HCT116 (cell line): ENCODE measurements at regions not wholly inside any gene's neighbourhood (a gene's known extent, or its start where the extent isn't known, plus 50 kb on each side); places are given as distances from the start of the nearest gene placed in this dataset.

Source experiments
- ATAC-seq: fragments of 200-7000 bp; cut with Tn5 transposase; 2 replicates; pipeline ENCODE4 v1.9.1; 2020; ENCODE audit warnings: mild to moderate bottlenecking, moderate library complexity
- BruUV-seq: library from RNA; stranded (reverse); fragments of 400-500 nt; replicated peaks from 2 replicates; lab custom pipeline; 2021; lab: Mats Ljungman, UMichigan
- CTCF ChIA-PET: fragments of 300-600 bp; sonication (Branson Sonifier 250); formaldehyde crosslinking; loops from one replicate; lab custom pipeline; 2021; ENCODE audit warnings: antibody characterized with exemption; lab: Charles Lee
- POLR2A ChIA-PET: fragments of 300-600, 350-600 bp; sonication (Branson Sonifier 250); formaldehyde crosslinking; loops from one replicate; lab custom pipeline; 2021; ENCODE audit warnings: antibody characterized with exemption; lab: Charles Lee
- RAD21 ChIA-PET, 2 experiments: fragments of 300-600 bp; sonication (Branson Sonifier 250); formaldehyde crosslinking; loops; one replicate each; lab custom pipeline; 2023; ENCODE audit warnings: low total read pairs in 2 of 2; ENCODE audit not compliant: uncharacterized antibody in 2 of 2, unreplicated experiment in 2 of 2, low non-redundant PET in 1 of 2; lab: Charles Lee
- DNase-seq: peaks from one replicate; pipeline ENCODE4 v3.0.0-alpha.2; 2010; ENCODE audit warnings: low read depth, low spot score
- H2AFZ ChIP-seq: fragments of 200-600 bp; shearing (Covaris generic), sonication (generic); 2 replicates; pipeline ENCODE4 v1.6.1; 2017; ENCODE audit warnings: low read depth, mixed run types, mixed read lengths, antibody characterized with exemption, low read length; ENCODE audit not compliant: poor library complexity, severe bottlenecking
- H3K27ac ChIP-seq: 2 replicates; pipeline ENCODE4 v1.5.1; 2012; ENCODE audit warnings: low read depth, low read length
- H3K27me3 ChIP-seq: fragments of 200-600 bp; sonication (generic); 2 replicates; pipeline ENCODE4 v1.6.1; 2016; ENCODE audit warnings: mixed run types, low read length, mixed read lengths; ENCODE audit not compliant: insufficient read depth
- H3K36me3 ChIP-seq, 2 experiments: fragments of 200-500 bp in 1 of 2; fragments of 200-600 bp in 1 of 2; sonication (Bioruptor generic) in 1 of 2; sonication (generic) in 1 of 2; 2 replicates each; pipeline versions ENCODE4 v1.5.1 to v1.6.1; 2014 to 2016; ENCODE audit warnings: low read length in 2 of 2, inconsistent platforms in 1 of 2, mixed read lengths in 1 of 2, mixed run types in 1 of 2; ENCODE audit not compliant: insufficient read depth in 2 of 2, control insufficient read depth in 1 of 2
- H3K4me1 ChIP-seq, 2 experiments: fragments of 200-600 bp in 1 of 2; sonication (generic) in 1 of 2; 2 replicates each; pipeline versions ENCODE4 v1.5.1 to v1.6.1; 2012 to 2017; ENCODE audit warnings: low read length in 2 of 2, inconsistent platforms in 1 of 2, mild to moderate bottlenecking in 1 of 2, mixed read lengths in 1 of 2, mixed run types in 1 of 2, moderate library complexity in 1 of 2; ENCODE audit not compliant: insufficient read depth in 2 of 2, control insufficient read depth in 1 of 2
- H3K4me2 ChIP-seq: fragments of 200-600 bp; sonication (generic); 2 replicates; pipeline ENCODE4 v1.6.1; 2017; ENCODE audit warnings: mixed run types, low read length, mixed read lengths
- H3K4me3 ChIP-seq, 2 experiments: fragments of 200-600 bp in 1 of 2; sonication (generic) in 1 of 2; replicated peaks in 1 of 2; 2 replicates each; pipeline ENCODE4 v1.5.1; 2011 to 2016; ENCODE audit warnings: low read length in 2 of 2, control low read depth in 1 of 2, low read depth in 1 of 2, mild to moderate bottlenecking in 1 of 2, mixed read lengths in 1 of 2, mixed run types in 1 of 2
- H3K79me2 ChIP-seq: fragments of 200-600 bp; sonication (generic); 2 replicates; pipeline ENCODE4 v1.6.1; 2017; ENCODE audit warnings: mild to moderate bottlenecking, mixed run types, low read length, moderate library complexity, mixed read lengths; ENCODE audit not compliant: insufficient read depth
- H3K9ac ChIP-seq: fragments of 200-600 bp; sonication (generic); 2 replicates; pipeline ENCODE4 v1.6.1; 2016; ENCODE audit warnings: low read length, mixed read lengths
- H3K9me2 ChIP-seq: fragments of 200-600 bp; sonication (generic), shearing (Covaris generic); 2 replicates; pipeline ENCODE4 v1.6.1; 2017; ENCODE audit warnings: mixed run types, mild to moderate bottlenecking, moderate library complexity; ENCODE audit not compliant: insufficient read depth
- H3K9me3 ChIP-seq, 2 experiments: fragments of 200-500 bp in 1 of 2; fragments of 200-600 bp in 1 of 2; sonication (Bioruptor generic) in 1 of 2; sonication (generic) in 1 of 2; 2 replicates each; pipeline ENCODE4 v1.6.1; 2014 to 2017; ENCODE audit warnings: low read length in 2 of 2, mixed read lengths in 2 of 2, inconsistent platforms in 1 of 2, low read depth in 1 of 2, mild to moderate bottlenecking in 1 of 2, mixed run types in 1 of 2, moderate library complexity in 1 of 2; ENCODE audit not compliant: control insufficient read depth in 1 of 2, insufficient read depth in 1 of 2
- H4K20me1 ChIP-seq: fragments of 200-600 bp; sonication (generic), shearing (Covaris generic); 2 replicates; pipeline ENCODE4 v1.6.1; 2017; ENCODE audit warnings: mixed run types, mild to moderate bottlenecking, moderate library complexity; ENCODE audit not compliant: insufficient read depth
- CBX3 ChIP-seq: IDR thresholded peaks from 2 replicates; pipeline ENCODE4 v1.6.1; 2012; ENCODE audit warnings: low read depth
- EGR1 ChIP-seq: IDR thresholded peaks from 2 replicates; pipeline ENCODE4 v1.6.1; 2012; ENCODE audit warnings: low read depth
- ELF1 ChIP-seq: IDR thresholded peaks from 2 replicates; pipeline ENCODE4 v1.6.1; 2012; ENCODE audit warnings: low read depth, borderline replicate concordance
- EZH2 ChIP-seq: fragments of 200-600 bp; sonication (generic); IDR thresholded peaks from 2 replicates; pipeline ENCODE4 v1.6.1; 2017; ENCODE audit warnings: antibody characterized with exemption, mixed run types
- EZH2phosphoT487 ChIP-seq: fragments of 200-600 bp; IDR thresholded peaks from 2 replicates; pipeline ENCODE4 v1.6.1; 2018; ENCODE audit warnings: antibody characterized with exemption, borderline replicate concordance
- FOSL1 ChIP-seq: IDR thresholded peaks from 2 replicates; pipeline ENCODE4 v1.6.1; 2012; ENCODE audit warnings: low read depth
- JUND ChIP-seq: IDR thresholded peaks from 2 replicates; pipeline ENCODE4 v1.6.1; 2012
- POLR2A ChIP-seq: IDR thresholded peaks from 2 replicates; pipeline ENCODE4 v1.7.0; 2011; ENCODE audit warnings: borderline replicate concordance; ENCODE audit not compliant: insufficient read depth, insufficient read length; ENCODE audit errors: extremely low read depth
- POLR2AphosphoS5 ChIP-seq: IDR thresholded peaks from 2 replicates; pipeline ENCODE4 v1.6.1; 2011; ENCODE audit warnings: mild to moderate bottlenecking, low read depth, low read length, moderate library complexity
- SP1 ChIP-seq: IDR thresholded peaks from 2 replicates; pipeline ENCODE4 v1.6.1; 2012; ENCODE audit warnings: low read depth
- SRF ChIP-seq: IDR thresholded peaks from 2 replicates; pipeline ENCODE4 v1.6.1; 2012; ENCODE audit warnings: low read depth
- TCF7L2 ChIP-seq: IDR thresholded peaks from 2 replicates; pipeline ENCODE4 v1.7.0; 2011; ENCODE audit warnings: borderline replicate concordance, inconsistent platforms; ENCODE audit not compliant: insufficient read depth, insufficient read length; ENCODE audit errors: extremely low read depth
- YY1 ChIP-seq: IDR thresholded peaks from 2 replicates; pipeline ENCODE4 v1.6.1; 2011; ENCODE audit warnings: low read length, low read depth, moderate library complexity, mild to moderate bottlenecking; ENCODE audit not compliant: insufficient replicate concordance; ENCODE audit errors: extremely low read depth
- ZFX ChIP-seq: fragments of 450-650 bp; IDR thresholded peaks from 2 replicates; pipeline ENCODE4 v1.6.1; 2017
- ZNF274 ChIP-seq: fragments of 200-500 bp; sonication (Bioruptor generic); IDR thresholded peaks from 2 replicates; pipeline ENCODE4 v1.6.1; 2014; ENCODE audit warnings: mild to moderate bottlenecking, low read depth, low read length, inconsistent platforms
- intact Hi-C: fragments of 100-400 bp; cut with micrococcal nuclease; formaldehyde crosslinking; loops from 2 replicates; pipeline ENCODE4 v1.10.0; 2022
- TF ChIP-seq, protein P1 (sequence below): IDR thresholded peaks from 2 replicates; pipeline ENCODE4 v1.6.1; 2012
- TF ChIP-seq, protein P2 (sequence below): IDR thresholded peaks from 2 replicates; pipeline ENCODE4 v1.6.1; 2012
- TF ChIP-seq, protein P3 (sequence below), 3 experiments: fragments of 200-600 bp in 1 of 3; sonication (generic) in 1 of 3; IDR thresholded peaks in 2 of 3; conservative IDR thresholded peaks in 1 of 3; 2 replicates each; pipeline ENCODE4 v1.5.1; 2012 to 2017; ENCODE audit warnings: low read depth in 2 of 3, low read length in 2 of 3, antibody characterized with exemption in 1 of 3, borderline replicate concordance in 1 of 3, control low read depth in 1 of 3, mild to moderate bottlenecking in 1 of 3, mixed read lengths in 1 of 3, mixed run types in 1 of 3, moderate library complexity in 1 of 3; ENCODE audit not compliant: insufficient read depth in 1 of 3

DNA sequence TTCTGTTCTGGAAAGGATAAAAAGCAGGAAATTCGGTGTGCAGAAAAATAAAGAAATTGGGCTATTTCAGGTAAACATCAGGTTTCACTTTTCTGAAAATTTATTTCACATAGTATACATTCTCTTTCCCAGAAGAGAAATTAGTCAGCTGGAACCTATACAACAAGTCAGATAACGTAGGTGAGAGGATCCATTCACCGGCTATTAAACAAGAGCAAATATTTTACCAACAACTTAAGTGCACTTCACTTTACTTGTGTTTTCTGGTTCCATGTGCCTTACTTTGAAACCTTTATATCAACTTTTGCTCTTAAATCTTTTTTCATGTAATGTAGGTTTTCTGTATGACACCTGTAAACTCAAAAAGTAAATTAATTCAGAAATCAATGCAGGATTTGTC lies 839.7 kb downstream of the CDH11 start:
- DNase-seq = no peak
- ChIA-PET POLR2A (no interaction called here), RAD21 (no interaction called here), CTCF (no interaction called here)
- Histone ChIP-seq H3K9me2 (no peaks in the 10 kb centered on the region), H3K27ac (no peak overlapping the region), H2AFZ (no peak overlapping the region), H3K9ac (no peak overlapping the region), H3K9me3 (peaks cover 5 to 22% of the 10 kb centered on the region in 2 experiments; a peak in 3 of 4 replicates), H3K27me3 (no peaks in the 10 kb centered on the region), H3K79me2 (no peaks in the 10 kb centered on the region), H4K20me1 (no peaks in the 10 kb centered on the region; the same call in 1 of the 2 replicates), H3K4me1 (no peaks in the 10 kb centered on the region), H3K36me3 (no peaks in the 10 kb centered on the region), H3K4me3 (no peak overlapping the region), H3K4me2 (no peak overlapping the region)
- no TSS peak for BruUV-seq
- TF ChIP-seq FOSL1 (no peak), YY1 (no peak), EZH2 (no peak), SP1 (no peak), ZNF274 (no peak), TCF7L2 (no peak), SRF (no peak), ELF1 (no peak), JUND (no peak), EZH2phosphoT487 (no peak), POLR2A (no peak), CBX3 (no peak), EGR1 (no peak), ZFX (no peak), POLR2AphosphoS5 (no peak)
- TF ChIP-seq, protein P1, sequence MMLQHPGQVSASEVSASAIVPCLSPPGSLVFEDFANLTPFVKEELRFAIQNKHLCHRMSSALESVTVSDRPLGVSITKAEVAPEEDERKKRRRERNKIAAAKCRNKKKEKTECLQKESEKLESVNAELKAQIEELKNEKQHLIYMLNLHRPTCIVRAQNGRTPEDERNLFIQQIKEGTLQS = no peak
- TF ChIP-seq, protein P2, sequence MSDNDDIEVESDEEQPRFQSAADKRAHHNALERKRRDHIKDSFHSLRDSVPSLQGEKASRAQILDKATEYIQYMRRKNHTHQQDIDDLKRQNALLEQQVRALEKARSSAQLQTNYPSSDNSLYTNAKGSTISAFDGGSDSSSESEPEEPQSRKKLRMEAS = no peak
- TF ChIP-seq, protein P3, sequence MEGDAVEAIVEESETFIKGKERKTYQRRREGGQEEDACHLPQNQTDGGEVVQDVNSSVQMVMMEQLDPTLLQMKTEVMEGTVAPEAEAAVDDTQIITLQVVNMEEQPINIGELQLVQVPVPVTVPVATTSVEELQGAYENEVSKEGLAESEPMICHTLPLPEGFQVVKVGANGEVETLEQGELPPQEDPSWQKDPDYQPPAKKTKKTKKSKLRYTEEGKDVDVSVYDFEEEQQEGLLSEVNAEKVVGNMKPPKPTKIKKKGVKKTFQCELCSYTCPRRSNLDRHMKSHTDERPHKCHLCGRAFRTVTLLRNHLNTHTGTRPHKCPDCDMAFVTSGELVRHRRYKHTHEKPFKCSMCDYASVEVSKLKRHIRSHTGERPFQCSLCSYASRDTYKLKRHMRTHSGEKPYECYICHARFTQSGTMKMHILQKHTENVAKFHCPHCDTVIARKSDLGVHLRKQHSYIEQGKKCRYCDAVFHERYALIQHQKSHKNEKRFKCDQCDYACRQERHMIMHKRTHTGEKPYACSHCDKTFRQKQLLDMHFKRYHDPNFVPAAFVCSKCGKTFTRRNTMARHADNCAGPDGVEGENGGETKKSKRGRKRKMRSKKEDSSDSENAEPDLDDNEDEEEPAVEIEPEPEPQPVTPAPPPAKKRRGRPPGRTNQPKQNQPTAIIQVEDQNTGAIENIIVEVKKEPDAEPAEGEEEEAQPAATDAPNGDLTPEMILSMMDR (IDR thresholded peaks at IDR 0.05 in 2 of 3, conservative IDR thresholded peaks at IDR 0.05 in 1 of 3; ENCODE audit: borderline replicate concordance in 1 of 3, insufficient read depth in 1 of 3, low read depth in 2 of 3, low read length in 2 of 3) = no peak
- intact Hi-C loops = no loop called here
- no peak for ATAC-seq
